H1 (cell line): ENCODE measurements at regions not wholly inside any gene's neighbourhood (a gene's known extent, or its start where the extent isn't known, plus 50 kb on each side); places are given as distances from the start of the nearest gene placed in this dataset.

Experiments
- CTCF ChIA-PET: fragments of 300-600 bp; sonication (Branson Sonifier 250); formaldehyde crosslinking; loops from one replicate; lab custom pipeline; 2021; ENCODE audit not compliant: partially characterized antibody; lab: Charles Lee
- POLR2A ChIA-PET: fragments of 300-600 bp; sonication (Branson Sonifier 250); formaldehyde crosslinking; loops from one replicate; lab custom pipeline; 2021; ENCODE audit warnings: inconsistent platforms; ENCODE audit not compliant: partially characterized antibody; lab: Charles Lee
- DNase-seq, 2 experiments: peaks; one replicate each; pipeline versions ENCODE4 v3.0.0 to v3.0.0-alpha.2; 2010 to 2022; ENCODE audit warnings: low spot score in 2 of 2, low read depth in 1 of 2, mixed read lengths in 1 of 2
- FAIRE-seq: peaks from 2 replicates; lab custom pipeline; 2011; peaks lifted over from hg19 to GRCh38; lab: Jason Lieb, UNC
- H2AFZ ChIP-seq: 2 replicates; pipeline ENCODE4 v1.8.1; 2012; ENCODE audit warnings: low read length, inconsistent platforms
- H2AK5ac ChIP-seq: 2 replicates; pipeline ENCODE4 v1.6.1; 2013; ENCODE audit warnings: low read depth, low read length
- H2BK120ac ChIP-seq: replicated peaks from 2 replicates; pipeline ENCODE3; 2013; ENCODE audit warnings: low read depth, low read length, inconsistent platforms
- H2BK12ac ChIP-seq: 2 replicates; pipeline ENCODE4 v1.6.1; 2013; ENCODE audit warnings: low read depth, low read length
- H2BK15ac ChIP-seq: 2 replicates; pipeline ENCODE4 v1.6.1; 2013; ENCODE audit warnings: low read length
- H2BK20ac ChIP-seq: 2 replicates; pipeline ENCODE4 v1.6.1; 2013; ENCODE audit warnings: low read length
- H2BK5ac ChIP-seq: 2 replicates; pipeline ENCODE4 v1.6.1; 2013; ENCODE audit warnings: low read depth, low read length
- H3K14ac ChIP-seq: 2 replicates; pipeline ENCODE4 v1.6.1; 2013; ENCODE audit warnings: inconsistent platforms; ENCODE audit not compliant: insufficient read length
- H3K18ac ChIP-seq: 2 replicates; pipeline ENCODE4 v1.6.1; 2013; ENCODE audit warnings: low read length; ENCODE audit errors: extremely low read depth
- H3K23ac ChIP-seq: 2 replicates; pipeline ENCODE4 v1.6.1; 2013; ENCODE audit warnings: inconsistent platforms; ENCODE audit not compliant: insufficient read length
- H3K23me2 ChIP-seq: 2 replicates; pipeline ENCODE4 v1.6.1; 2013; ENCODE audit warnings: low read depth, low read length
- H3K27ac ChIP-seq: 2 replicates; pipeline ENCODE4 v1.6.1; 2011; ENCODE audit warnings: low read depth, low read length, inconsistent platforms
- H3K27me3 ChIP-seq, 4 experiments: replicated peaks in 1 of 4; 1 replicate in 1 of 4; 2 replicates in 3 of 4; pipeline versions ENCODE4 v1.6.1 to v1.8.1; 2011 to 2013; ENCODE audit warnings: low read length in 3 of 4, mild to moderate bottlenecking in 3 of 4, inconsistent platforms in 2 of 4, mixed read lengths in 2 of 4, moderate library complexity in 1 of 4; ENCODE audit not compliant: control insufficient read depth in 3 of 4, insufficient read depth in 3 of 4; ENCODE audit errors: extremely low read depth in 1 of 4
- H3K36me3 ChIP-seq, 4 experiments: 2 replicates each; pipeline versions ENCODE4 v1.6.1 to v1.8.1; 2011 to 2013; ENCODE audit warnings: mild to moderate bottlenecking in 4 of 4, low read length in 3 of 4, moderate library complexity in 2 of 4, control low read depth in 1 of 4, inconsistent platforms in 1 of 4; ENCODE audit not compliant: insufficient read depth in 4 of 4, control insufficient read depth in 2 of 4
- H3K4ac ChIP-seq: replicated peaks from 2 replicates; pipeline ENCODE3; 2013; ENCODE audit warnings: low read length, low read depth, mixed read lengths, inconsistent platforms; ENCODE audit not compliant: insufficient read length
- H3K4me1 ChIP-seq, 4 experiments: replicated peaks in 1 of 4; 1 replicate in 1 of 4; 2 replicates in 3 of 4; pipeline versions ENCODE4 v1.6.1 to v1.8.1; 2011 to 2013; ENCODE audit warnings: low read length in 3 of 4, inconsistent platforms in 2 of 4, mixed read lengths in 1 of 4; ENCODE audit not compliant: insufficient read depth in 4 of 4, control insufficient read depth in 3 of 4
- H3K4me2 ChIP-seq, 2 experiments: 2 replicates each; pipeline versions ENCODE4 v1.6.1 to v1.8.1; 2011 to 2013; ENCODE audit warnings: low read depth in 2 of 2, low read length in 2 of 2, control low read depth in 1 of 2, inconsistent platforms in 1 of 2, mild to moderate bottlenecking in 1 of 2; ENCODE audit not compliant: insufficient read depth in 1 of 2
- H3K4me3 ChIP-seq, 4 experiments: fragments of 200-600, 300-600 bp in 1 of 4; sonication (generic), shearing (Covaris generic), sonication (Bioruptor Twin) in 1 of 4; 2 replicates each; pipeline versions ENCODE4 v1.5.1 to v1.8.1; 2011 to 2016; ENCODE audit warnings: low read length in 4 of 4, low read depth in 3 of 4, control low read depth in 2 of 4, inconsistent platforms in 2 of 4, mild to moderate bottlenecking in 2 of 4, mixed read lengths in 1 of 4, moderate library complexity in 1 of 4; ENCODE audit not compliant: insufficient read depth in 2 of 4; ENCODE audit errors: extremely low read depth in 1 of 4
- H3K56ac ChIP-seq: replicated peaks from 2 replicates; pipeline ENCODE3; 2013; ENCODE audit warnings: low read depth, mild to moderate bottlenecking, mixed read lengths, low read length, inconsistent platforms; ENCODE audit not compliant: insufficient read length
- H3K79me1 ChIP-seq: 2 replicates; pipeline ENCODE4 v1.6.1; 2013; ENCODE audit warnings: low read depth, low read length, control low read depth
- H3K79me2 ChIP-seq, 2 experiments: 2 replicates each; pipeline versions ENCODE4 v1.6.1 to v1.8.1; 2012 to 2013; ENCODE audit warnings: low read length in 2 of 2, mild to moderate bottlenecking in 2 of 2, inconsistent platforms in 1 of 2; ENCODE audit not compliant: insufficient read depth in 2 of 2, control insufficient read depth in 1 of 2
- H3K9ac ChIP-seq, 4 experiments: replicated peaks in 1 of 4; 1 replicate in 1 of 4; 2 replicates in 3 of 4; pipeline versions ENCODE4 v1.6.1 to v1.8.1; 2011 to 2013; ENCODE audit warnings: low read depth in 3 of 4, low read length in 3 of 4, control low read depth in 2 of 4, mild to moderate bottlenecking in 2 of 4, moderate library complexity in 2 of 4, inconsistent platforms in 1 of 4; ENCODE audit errors: extremely low read depth in 1 of 4
- H3K9me3 ChIP-seq, 2 experiments: 2 replicates each; pipeline versions ENCODE4 v1.6.1 to v1.8.1; 2012 to 2013; ENCODE audit warnings: mild to moderate bottlenecking in 2 of 2, moderate library complexity in 2 of 2, control low read depth in 1 of 2, inconsistent platforms in 1 of 2, low read depth in 1 of 2, low read length in 1 of 2, mixed read lengths in 1 of 2; ENCODE audit not compliant: insufficient read depth in 2 of 2
- H4K20me1 ChIP-seq, 2 experiments: replicated peaks in 1 of 2; 2 replicates each; pipeline versions ENCODE3 to v1.8.1; 2011 to 2013; ENCODE audit warnings: inconsistent platforms in 2 of 2, low read length in 2 of 2, mild to moderate bottlenecking in 1 of 2; ENCODE audit not compliant: insufficient read depth in 2 of 2, control insufficient read depth in 1 of 2
- H4K5ac ChIP-seq: 2 replicates; pipeline ENCODE4 v1.6.1; 2013; ENCODE audit warnings: low read length, low read depth, mixed read lengths, inconsistent platforms; ENCODE audit not compliant: insufficient read length
- H4K8ac ChIP-seq: 2 replicates; pipeline ENCODE4 v1.8.0; 2013; ENCODE audit warnings: mild to moderate bottlenecking, moderate library complexity, low read length, inconsistent platforms; ENCODE audit not compliant: insufficient read depth; ENCODE audit errors: extremely low read depth
- H4K91ac ChIP-seq: replicated peaks from 2 replicates; pipeline ENCODE3; 2013; ENCODE audit warnings: low read length, mixed read lengths, inconsistent platforms; ENCODE audit not compliant: insufficient read length
- ATF2 ChIP-seq: IDR thresholded peaks from 2 replicates; pipeline ENCODE4 v1.6.1; 2012; ENCODE audit warnings: low read length, inconsistent platforms
- CHD2 ChIP-seq: IDR thresholded peaks from 2 replicates; pipeline ENCODE4 v1.6.1; 2012; ENCODE audit warnings: low read length, improper control_type of control experiment
- EGR1 ChIP-seq: IDR thresholded peaks from 2 replicates; pipeline ENCODE4 v1.6.1; 2011; ENCODE audit warnings: low read depth, low read length, borderline replicate concordance
- FOSL1 ChIP-seq: IDR thresholded peaks from 2 replicates; pipeline ENCODE4 v1.6.1; 2011; ENCODE audit warnings: mild to moderate bottlenecking, low read depth, low read length, moderate library complexity; ENCODE audit not compliant: insufficient read depth
- GABPA ChIP-seq: IDR thresholded peaks from 2 replicates; pipeline ENCODE4 v1.6.1; 2011; ENCODE audit warnings: mild to moderate bottlenecking, low read length, moderate library complexity, borderline replicate concordance; ENCODE audit not compliant: insufficient read depth
- JUN ChIP-seq: IDR thresholded peaks from 2 replicates; pipeline ENCODE4 v1.6.1; 2011; ENCODE audit warnings: low read depth, mild to moderate bottlenecking, improper control_type of control experiment, low read length
- POLR2AphosphoS5 ChIP-seq: IDR thresholded peaks from 2 replicates; pipeline ENCODE4 v1.6.1; 2011; ENCODE audit warnings: low read depth, low read length
- RXRA ChIP-seq: IDR thresholded peaks from 2 replicates; pipeline ENCODE4 v1.6.1; 2011; ENCODE audit warnings: low read depth, mild to moderate bottlenecking, low read length, moderate library complexity; ENCODE audit not compliant: insufficient read depth
- SIX5 ChIP-seq: IDR thresholded peaks from 2 replicates; pipeline ENCODE4 v1.6.1; 2011; ENCODE audit warnings: mild to moderate bottlenecking, low read depth, low read length
- SRF ChIP-seq: IDR thresholded peaks from 2 replicates; pipeline ENCODE4 v1.6.1; 2011; ENCODE audit warnings: mild to moderate bottlenecking, low read depth, low read length, moderate library complexity
- TEAD4 ChIP-seq: IDR thresholded peaks from 2 replicates; pipeline ENCODE4 v1.6.1; 2012; ENCODE audit warnings: low read depth, low read length, inconsistent platforms, mixed read lengths
- WGBS, 2 experiments: shearing (Covaris generic) in 1 of 2; methylation state at CpG; one replicate each; pipeline versions ENCODE4 v1.1.6 to v1.1.7; 2013 to 2015; ENCODE audit warnings: low lambda C conversion rate in 2 of 2, mixed read lengths in 2 of 2, inconsistent platforms in 1 of 2, low coverage in 1 of 2, missing lambda C conversion rate in 1 of 2; ENCODE audit not compliant: insufficient replicate concordance in 2 of 2, insufficient coverage in 1 of 2, insufficient read length in 1 of 2; ENCODE audit errors: extremely low coverage in 1 of 2, missing lambda C conversion rate in 1 of 2; 5-methylcytosine and 5-hydroxymethylcytosine counted together
- TF ChIP-seq, protein P1 (sequence below), 3 experiments: IDR thresholded peaks; 1 replicate in 2 of 3; 2 replicates in 1 of 3; pipeline versions ENCODE4 v1.5.1 to v1.6.1; 2011; ENCODE audit warnings: low read length in 3 of 3, mild to moderate bottlenecking in 3 of 3, inconsistent platforms in 2 of 3, low read depth in 1 of 3, moderate library complexity in 1 of 3; ENCODE audit not compliant: insufficient read depth in 1 of 3; ENCODE audit errors: control extremely low read depth in 1 of 3

DNA sequence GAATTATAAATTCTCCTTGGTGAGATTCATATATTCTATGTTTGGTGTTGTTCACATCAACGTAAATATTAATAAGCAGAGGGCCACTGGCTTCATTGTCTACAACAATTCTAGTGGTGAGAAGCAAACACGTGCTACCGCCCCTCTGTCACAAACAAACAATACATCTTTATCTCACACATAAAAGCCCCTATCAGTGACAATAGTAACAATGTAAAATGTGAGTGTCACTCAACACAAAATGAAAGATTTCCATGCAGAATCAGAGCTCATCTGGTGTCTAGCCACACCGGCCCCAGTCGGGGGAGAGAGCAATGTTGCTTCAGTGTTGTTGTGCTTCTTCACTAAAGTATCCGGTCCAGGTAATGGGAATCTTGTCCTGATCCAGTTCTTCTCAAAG lies 932.6 kb downstream of the SOCS6 start:
- no peak for TF ChIP-seq EGR1
- TF ChIP-seq FOSL1 = no peak
- TF ChIP-seq ATF2 = no peak
- TF ChIP-seq SRF = no peak
- no peak for TF ChIP-seq CHD2
- TF ChIP-seq TEAD4 = no peak
- TF ChIP-seq POLR2AphosphoS5 = no peak
- no peak for TF ChIP-seq JUN
- no peak for TF ChIP-seq GABPA
- no peak for TF ChIP-seq RXRA
- no peak for TF ChIP-seq SIX5
- TF ChIP-seq, protein P1, sequence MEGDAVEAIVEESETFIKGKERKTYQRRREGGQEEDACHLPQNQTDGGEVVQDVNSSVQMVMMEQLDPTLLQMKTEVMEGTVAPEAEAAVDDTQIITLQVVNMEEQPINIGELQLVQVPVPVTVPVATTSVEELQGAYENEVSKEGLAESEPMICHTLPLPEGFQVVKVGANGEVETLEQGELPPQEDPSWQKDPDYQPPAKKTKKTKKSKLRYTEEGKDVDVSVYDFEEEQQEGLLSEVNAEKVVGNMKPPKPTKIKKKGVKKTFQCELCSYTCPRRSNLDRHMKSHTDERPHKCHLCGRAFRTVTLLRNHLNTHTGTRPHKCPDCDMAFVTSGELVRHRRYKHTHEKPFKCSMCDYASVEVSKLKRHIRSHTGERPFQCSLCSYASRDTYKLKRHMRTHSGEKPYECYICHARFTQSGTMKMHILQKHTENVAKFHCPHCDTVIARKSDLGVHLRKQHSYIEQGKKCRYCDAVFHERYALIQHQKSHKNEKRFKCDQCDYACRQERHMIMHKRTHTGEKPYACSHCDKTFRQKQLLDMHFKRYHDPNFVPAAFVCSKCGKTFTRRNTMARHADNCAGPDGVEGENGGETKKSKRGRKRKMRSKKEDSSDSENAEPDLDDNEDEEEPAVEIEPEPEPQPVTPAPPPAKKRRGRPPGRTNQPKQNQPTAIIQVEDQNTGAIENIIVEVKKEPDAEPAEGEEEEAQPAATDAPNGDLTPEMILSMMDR (IDR thresholded peaks at IDR 0.05; ENCODE audit: control extremely low read depth in 1 of 3, insufficient read depth in 1 of 3, low read depth in 1 of 3, low read length in 3 of 3) = no peak
- Histone ChIP-seq H4K5ac (no peak overlapping the region), H4K20me1 (no peaks in the 10 kb centered on the region), H3K14ac (no peak overlapping the region), H3K9ac (no peak overlapping the region), H3K18ac (no peak overlapping the region), H3K56ac (no peak overlapping the region), H2BK12ac (no peak overlapping the region), H2BK15ac (no peak overlapping the region), H2BK5ac (no peak overlapping the region), H2BK20ac (no peak overlapping the region), H3K79me1 (no peaks in the 10 kb centered on the region), H3K27me3 (no peaks in the 10 kb centered on the region), H4K8ac (no peak overlapping the region), H3K79me2 (no peaks in the 10 kb centered on the region), H2BK120ac (no peak overlapping the region), H3K23me2 (no peaks in the 10 kb centered on the region), H3K23ac (no peak overlapping the region), H2AFZ (no peak overlapping the region), H3K27ac (no peak overlapping the region), H4K91ac (no peak overlapping the region), H2AK5ac (no peak overlapping the region), H3K36me3 (no peaks in the 10 kb centered on the region), H3K4me3 (no peak overlapping the region), H3K4me2 (no peak overlapping the region), H3K9me3 (peaks cover 67 to 75% of the 10 kb centered on the region in 2 experiments), H3K4me1 (no peaks in the 10 kb centered on the region), H3K4ac (no peak overlapping the region)
- FAIRE-seq (no peak), DNase-seq (no peak)
- CTCF ChIA-PET = no interaction called here
- WGBS, 2 experiments = 81% methylated on average over 6 of the region's 6 CpGs; no CpG with 5 or more reads in 1 of the 2 experiments
- POLR2A ChIA-PET = no interaction called here
